Thoracic aorta (tissue), 2 donors: ENCODE measurements at regions not wholly inside any gene's neighbourhood (a gene's known extent, or its start where the extent isn't known, plus 50 kb on each side); places are given as distances from the start of the nearest gene placed in this dataset.
"Not testable (repeated sequence)": the region's sequence is repeated elsewhere in the genome, so short reads cannot be mapped to it uniquely, and the experiment has no call there.

Source experiments
- ATAC-seq: fragments of 150-250 bp; one replicate; pipeline ENCODE4 v1.8.0; 2017; ENCODE audit warnings: low read depth; ENCODE audit not compliant: insufficient number of reproducible peaks, low FRiP score
- DNase-seq: peaks from one replicate; pipeline ENCODE4 v3.0.0-alpha.2; 2020; ENCODE audit warnings: low spot score
- H3K27ac ChIP-seq, 2 donors: fragments of 200-600 bp; sonication (generic); 1 replicate in 1 of 2; 2 replicates in 1 of 2; pipeline ENCODE4 v1.5.1; 2016; ENCODE audit warnings: mild to moderate bottlenecking in 2 of 2, moderate library complexity in 2 of 2
- H3K27me3 ChIP-seq: fragments of 200-600 bp; sonication (generic); replicated peaks from 2 replicates; pipeline ENCODE4 v1.6.0; 2016; ENCODE audit warnings: mild to moderate bottlenecking; ENCODE audit not compliant: insufficient read depth
- H3K36me3 ChIP-seq: fragments of 200-600 bp; sonication (generic); one replicate; pipeline ENCODE4 v1.5.1; 2016
- H3K4me1 ChIP-seq, 2 donors: fragments of 200-600 bp; sonication (generic); 1 replicate in 1 of 2; 2 replicates in 1 of 2; pipeline versions ENCODE4 v1.5.1 to v1.6.0; 2016; ENCODE audit warnings: low read depth in 2 of 2, mild to moderate bottlenecking in 1 of 2; ENCODE audit not compliant: control insufficient read depth in 1 of 2
- H3K4me3 ChIP-seq: fragments of 200-600 bp; sonication (generic); 2 replicates; pipeline ENCODE4 v1.5.1; 2016; ENCODE audit warnings: mild to moderate bottlenecking
- H3K9me3 ChIP-seq: fragments of 200-600 bp; sonication (generic); 2 replicates; pipeline ENCODE4 v1.5.1; 2016
- TF ChIP-seq, protein P1 (sequence below): fragments of 200-600 bp; sonication (generic); IDR thresholded peaks from one replicate; pipeline ENCODE4 v1.5.1; 2019; ENCODE audit warnings: antibody characterized with exemption

DNA sequence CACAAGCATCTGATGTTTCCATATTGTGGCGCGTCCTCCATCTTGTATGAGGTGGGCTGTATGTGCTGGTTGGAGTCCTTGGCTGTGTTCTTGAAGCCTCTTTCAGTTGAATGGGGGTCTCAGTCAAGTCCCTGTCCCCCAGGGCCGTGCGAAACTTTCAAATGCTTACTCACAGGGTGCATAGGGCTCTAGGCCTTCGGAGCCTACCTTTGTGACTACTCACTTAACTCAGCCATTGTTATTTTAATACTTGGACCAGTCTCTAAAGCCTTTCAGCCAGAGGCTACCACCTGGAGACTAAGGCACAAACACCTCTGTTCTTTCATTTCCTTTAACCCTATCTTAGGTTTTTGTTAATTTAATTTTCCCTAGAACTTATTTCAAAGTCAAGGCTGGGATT lies 785.9 kb downstream of the GATA3 start:
- no peak overlapping the region for H3K4me3 ChIP-seq
- H3K9me3 ChIP-seq: peaks cover 3% of the 10 kb centered on the region
- ATAC-seq (no peak), DNase-seq (no peak)
- H3K4me1 ChIP-seq: no peaks in the 10 kb centered on the region
- no peaks in the 10 kb centered on the region for H3K36me3 ChIP-seq
- TF ChIP-seq, protein P1, sequence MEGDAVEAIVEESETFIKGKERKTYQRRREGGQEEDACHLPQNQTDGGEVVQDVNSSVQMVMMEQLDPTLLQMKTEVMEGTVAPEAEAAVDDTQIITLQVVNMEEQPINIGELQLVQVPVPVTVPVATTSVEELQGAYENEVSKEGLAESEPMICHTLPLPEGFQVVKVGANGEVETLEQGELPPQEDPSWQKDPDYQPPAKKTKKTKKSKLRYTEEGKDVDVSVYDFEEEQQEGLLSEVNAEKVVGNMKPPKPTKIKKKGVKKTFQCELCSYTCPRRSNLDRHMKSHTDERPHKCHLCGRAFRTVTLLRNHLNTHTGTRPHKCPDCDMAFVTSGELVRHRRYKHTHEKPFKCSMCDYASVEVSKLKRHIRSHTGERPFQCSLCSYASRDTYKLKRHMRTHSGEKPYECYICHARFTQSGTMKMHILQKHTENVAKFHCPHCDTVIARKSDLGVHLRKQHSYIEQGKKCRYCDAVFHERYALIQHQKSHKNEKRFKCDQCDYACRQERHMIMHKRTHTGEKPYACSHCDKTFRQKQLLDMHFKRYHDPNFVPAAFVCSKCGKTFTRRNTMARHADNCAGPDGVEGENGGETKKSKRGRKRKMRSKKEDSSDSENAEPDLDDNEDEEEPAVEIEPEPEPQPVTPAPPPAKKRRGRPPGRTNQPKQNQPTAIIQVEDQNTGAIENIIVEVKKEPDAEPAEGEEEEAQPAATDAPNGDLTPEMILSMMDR: no peak
- H3K27ac ChIP-seq: no peak overlapping the region
- H3K27me3 ChIP-seq: no peaks in the 10 kb centered on the region

DNA sequence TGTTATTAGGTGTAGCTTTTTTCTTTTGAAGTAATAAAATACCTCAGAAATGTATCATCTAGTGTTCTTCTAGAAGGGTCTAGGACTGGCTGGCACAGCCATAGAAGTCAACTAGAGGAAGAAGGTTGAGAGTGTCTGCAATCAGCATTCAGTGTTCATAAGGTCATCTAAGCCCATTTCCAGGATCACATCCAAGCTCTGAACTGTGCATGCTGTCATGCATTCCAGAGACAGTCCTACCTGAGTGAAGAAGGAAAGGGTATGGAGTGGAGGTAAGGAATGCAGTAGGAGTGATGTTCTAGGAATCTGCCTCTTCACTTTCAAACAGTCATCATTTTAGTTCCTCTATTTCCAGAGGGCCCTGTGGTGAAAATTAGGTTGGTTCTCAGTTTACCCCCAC lies 789.7 kb downstream of the GATA3 start:
- peaks cover 3% of the 10 kb centered on the region for H3K9me3 ChIP-seq
- TF ChIP-seq, protein P1: no peak
- no peaks in the 10 kb centered on the region for H3K4me1 ChIP-seq
- H3K27me3 ChIP-seq: no peaks in the 10 kb centered on the region
- H3K27ac ChIP-seq: no peak overlapping the region
- ATAC-seq (no peak), DNase-seq (no peak)
- no peak overlapping the region for H3K4me3 ChIP-seq
- H3K36me3 ChIP-seq: no peaks in the 10 kb centered on the region

DNA sequence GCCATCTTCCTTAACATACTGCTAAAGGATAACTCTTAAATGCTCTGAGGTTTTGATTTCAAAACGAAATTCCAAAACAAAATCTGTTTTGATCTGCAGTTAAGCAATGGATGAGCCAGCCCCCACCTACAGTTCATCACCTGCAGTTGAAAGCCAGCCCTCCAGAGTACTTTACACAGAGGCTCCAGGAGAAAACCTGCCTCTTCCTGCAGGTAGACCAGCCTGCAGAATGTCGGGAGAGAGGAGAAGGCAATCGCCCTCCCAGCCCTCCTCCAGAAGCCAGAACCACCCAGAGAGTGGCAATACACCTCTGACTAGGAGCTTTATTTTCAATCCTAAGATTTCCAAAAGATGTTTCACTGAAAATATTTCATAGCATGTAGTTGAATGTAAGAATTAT lies 798.1 kb downstream of the GATA3 start:
- H3K36me3 ChIP-seq: no peaks in the 10 kb centered on the region
- no peak overlapping the region for H3K4me3 ChIP-seq
- H3K4me1 ChIP-seq: no peaks in the 10 kb centered on the region
- H3K27me3 ChIP-seq: no peaks in the 10 kb centered on the region
- TF ChIP-seq, protein P1: no peak
- no peaks in the 10 kb centered on the region for H3K9me3 ChIP-seq
- DNase-seq (no peak), ATAC-seq (no peak)
- no peak overlapping the region for H3K27ac ChIP-seq

DNA sequence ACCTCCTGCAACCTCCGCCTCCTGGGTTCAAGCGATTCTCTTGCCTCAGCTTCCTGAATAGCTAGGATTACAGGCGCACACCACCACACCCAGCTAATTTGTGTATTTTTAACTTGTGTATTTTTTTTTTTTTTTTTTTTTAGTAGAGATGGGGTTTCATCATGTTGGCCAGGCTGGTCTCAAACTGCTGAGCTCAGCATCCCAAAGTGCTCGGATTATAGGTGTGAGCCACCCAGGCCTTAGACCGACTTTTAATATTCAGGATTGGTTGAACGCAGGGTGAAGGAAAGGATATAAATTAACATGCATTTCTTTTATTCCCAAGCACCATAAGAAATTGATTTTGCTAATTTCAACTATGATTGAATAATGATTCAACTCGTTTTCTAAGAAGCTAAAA lies 798.6 kb downstream of the GATA3 start:
- Histone ChIP-seq H3K4me3 (no peak overlapping the region), H3K27ac (no peak overlapping the region), H3K4me1 (no peaks in the 10 kb centered on the region), H3K27me3 (no peaks in the 10 kb centered on the region), H3K9me3 (no peaks in the 10 kb centered on the region), H3K36me3 (no peaks in the 10 kb centered on the region)
- no peak for DNase-seq
- TF ChIP-seq, protein P1: no peak
- ATAC-seq: no peak

DNA sequence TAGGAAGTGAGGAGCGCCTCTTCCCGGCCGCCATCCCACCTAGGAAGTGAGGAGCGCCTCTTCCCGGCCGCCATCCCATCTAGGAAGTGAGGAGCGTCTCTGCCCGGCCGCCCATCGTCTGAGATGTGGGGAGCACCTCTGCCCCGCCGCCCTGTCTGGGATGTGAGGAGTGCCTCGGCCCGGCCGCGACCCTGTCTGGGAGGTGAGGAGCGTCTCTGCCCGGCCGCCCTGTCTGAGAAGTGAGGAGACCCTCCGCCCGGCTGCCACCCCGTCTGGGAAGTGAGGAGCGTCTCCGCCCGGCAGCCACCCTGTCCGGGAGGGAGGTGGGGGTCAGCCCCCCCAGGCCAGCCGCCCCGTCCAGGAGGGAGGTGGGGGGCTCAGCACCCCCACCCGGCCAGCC lies 814.4 kb downstream of the GATA3 start:
- ATAC-seq, H3K27me3 ChIP-seq, H3K27ac ChIP-seq, H3K36me3 ChIP-seq, H3K4me3 ChIP-seq, DNase-seq, H3K9me3 ChIP-seq, H3K4me1 ChIP-seq: not testable (repeated sequence)

DNA sequence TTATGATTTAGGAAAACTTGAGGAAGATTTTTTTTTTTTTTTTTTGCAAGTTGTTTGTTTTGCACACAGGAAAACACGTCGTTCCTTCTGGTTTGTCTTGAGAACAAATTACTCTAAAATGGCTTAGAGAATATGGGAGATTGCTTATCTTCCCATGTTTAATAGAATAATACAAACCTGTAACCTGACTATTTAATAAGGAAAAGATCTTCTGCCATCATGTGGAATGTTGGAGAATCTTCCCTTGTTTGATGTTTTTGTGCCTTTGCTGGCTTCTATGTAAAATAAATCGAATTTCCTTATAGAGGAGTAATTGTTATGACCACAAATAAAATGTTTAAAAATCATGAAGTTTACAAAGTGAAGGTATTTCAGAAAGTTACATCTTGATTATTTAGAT lies 818.8 kb downstream of the GATA3 start:
- Histone ChIP-seq H3K36me3 (no peaks in the 10 kb centered on the region), H3K4me1 (no peaks in the 10 kb centered on the region), H3K4me3 (no peak overlapping the region), H3K9me3 (no peaks in the 10 kb centered on the region), H3K27me3 (no peaks in the 10 kb centered on the region), H3K27ac (no peak overlapping the region)
- DNase-seq: no peak
- TF ChIP-seq, protein P1: no peak
- ATAC-seq: no peak
